GM12878 (cell line): ENCODE measurements at regions not wholly inside any gene's neighbourhood (a gene's known extent, or its start where the extent isn't known, plus 50 kb on each side); places are given as distances from the start of the nearest gene placed in this dataset.

Experiments used
- ATAC-seq: fragments of 200-7000 bp; cut with Tn5 transposase; 3 replicates; pipeline ENCODE4 v1.9.1; 2020; ENCODE audit warnings: mild to moderate bottlenecking, moderate library complexity
- BruUV-seq: library from RNA; stranded (reverse); fragments of 400-500 nt; replicated peaks from 2 replicates; lab custom pipeline; 2021; lab: Mats Ljungman, UMichigan
- CTCF ChIA-PET: fragments of 300-600 bp; sonication (Branson Sonifier 250); formaldehyde crosslinking; extraction: SDS; loops from one replicate; lab custom pipeline; 2021; ENCODE audit warnings: inconsistent platforms; lab: Yijun Ruan, JAX
- POLR2A ChIA-PET: fragments of 350-600 bp; formaldehyde crosslinking; extraction: SDS; loops from one replicate; lab custom pipeline; 2021; ENCODE audit warnings: inconsistent platforms; lab: Charles Lee
- RAD21 ChIA-PET: fragments of 300-600 bp; sonication (Branson Sonifier 250); formaldehyde crosslinking; loops from one replicate; lab custom pipeline; 2023; ENCODE audit warnings: antibody characterized with exemption; ENCODE audit not compliant: unreplicated experiment; lab: Charles Lee
- SMC1A ChIA-PET: fragments of 300-600 bp; sonication (Branson Sonifier 250); formaldehyde crosslinking; loops from one replicate; lab custom pipeline; 2023; ENCODE audit not compliant: unreplicated experiment, uncharacterized antibody; lab: Charles Lee
- DNase-seq: peaks from one replicate; pipeline ENCODE4 v3.0.0-alpha.2; 2011; ENCODE audit warnings: low read depth, low spot score
- FAIRE-seq: peaks from 3 replicates; lab custom pipeline; 2011; peaks lifted over from hg19 to GRCh38; lab: Jason Lieb, UNC
- H2AFZ ChIP-seq: 2 replicates; pipeline ENCODE4 v1.6.0; 2011; ENCODE audit warnings: low read depth, low read length, control low read depth; ENCODE audit not compliant: control insufficient read depth
- H3K27ac ChIP-seq: 2 replicates; pipeline ENCODE4 v1.5.1; 2011; ENCODE audit warnings: control low read depth; ENCODE audit not compliant: control insufficient read depth, insufficient read depth
- H3K27me3 ChIP-seq, 2 experiments: replicated peaks in 1 of 2; 2 replicates each; pipeline versions ENCODE4 v1.6.0 to v1.6.1; 2011; ENCODE audit warnings: low read length in 1 of 2; ENCODE audit not compliant: control insufficient read depth in 2 of 2, insufficient read depth in 2 of 2
- H3K36me3 ChIP-seq, 2 experiments: 2 replicates each; pipeline ENCODE4 v1.5.1; 2011; ENCODE audit warnings: low read length in 1 of 2; ENCODE audit not compliant: control insufficient read depth in 2 of 2, insufficient read depth in 2 of 2
- H3K4me1 ChIP-seq: 2 replicates; pipeline ENCODE4 v1.6.1; 2011; ENCODE audit warnings: mild to moderate bottlenecking, low read length, moderate library complexity, mixed read lengths; ENCODE audit not compliant: control insufficient read depth, insufficient read depth
- H3K4me2 ChIP-seq: 2 replicates; pipeline ENCODE4 v1.6.0; 2011; ENCODE audit warnings: control low read depth; ENCODE audit not compliant: control insufficient read depth, insufficient read depth
- H3K4me3 ChIP-seq: fragments of 200-600 bp; sonication (generic); 2 replicates; pipeline ENCODE4 v1.5.1; 2016
- H3K79me2 ChIP-seq: 2 replicates; pipeline ENCODE4 v1.6.0; 2011; ENCODE audit warnings: low read length; ENCODE audit not compliant: control insufficient read depth, insufficient read depth
- H3K9ac ChIP-seq: 2 replicates; pipeline ENCODE4 v1.8.0; 2011; ENCODE audit warnings: low read length, control low read depth, mixed read lengths; ENCODE audit not compliant: control insufficient read depth, insufficient read depth
- H3K9me3 ChIP-seq: replicated peaks from 3 replicates; pipeline ENCODE4 v1.5.1; 2011; ENCODE audit warnings: mild to moderate bottlenecking, low read length; ENCODE audit not compliant: control insufficient read depth, insufficient read depth
- H4K20me1 ChIP-seq: 2 replicates; pipeline ENCODE4 v1.6.0; 2011; ENCODE audit not compliant: control insufficient read depth, insufficient read depth
- ESRRA ChIP-seq: IDR thresholded peaks from 2 replicates; pipeline ENCODE4 v1.6.1; 2012; ENCODE audit warnings: mild to moderate bottlenecking, low read length, improper control_type of control experiment
- JUND ChIP-seq: IDR thresholded peaks from 2 replicates; pipeline ENCODE4 v1.6.1; 2012; ENCODE audit warnings: low read depth, mild to moderate bottlenecking, low read length, improper control_type of control experiment, moderate library complexity
- KAT2A ChIP-seq: conservative IDR thresholded peaks from 2 replicates; pipeline ENCODE4 v1.6.1; 2011; ENCODE audit warnings: low read depth, low read length; ENCODE audit not compliant: control insufficient read depth
- KLF5 ChIP-seq: fragments of 450-650 bp; IDR thresholded peaks from 2 replicates; pipeline ENCODE4 v1.6.1; 2014; ENCODE audit warnings: mild to moderate bottlenecking; ENCODE audit not compliant: partially characterized antibody
- LARP7 ChIP-seq: fragments of 450-650 bp; IDR thresholded peaks from 2 replicates; pipeline ENCODE4 v1.6.1; 2017; ENCODE audit warnings: mild to moderate bottlenecking
- MEF2B ChIP-seq: fragments of 450-650 bp; IDR thresholded peaks from 2 replicates; pipeline ENCODE4 v1.6.1; 2018; ENCODE audit warnings: mild to moderate bottlenecking, moderate library complexity; ENCODE audit not compliant: partially characterized antibody, poor library complexity, severe bottlenecking
- MYC ChIP-seq: IDR thresholded peaks from 2 replicates; pipeline ENCODE4 v1.6.1; 2011; ENCODE audit warnings: mild to moderate bottlenecking, low read length, moderate library complexity, inconsistent platforms; ENCODE audit not compliant: insufficient read depth, insufficient replicate concordance, insufficient read length, severe bottlenecking
- POU2F2 ChIP-seq: IDR thresholded peaks from 3 replicates; pipeline ENCODE4 v1.6.1; 2011; ENCODE audit warnings: low read depth, mild to moderate bottlenecking, low read length, borderline replicate concordance
- RAD51 ChIP-seq: fragments of 450-650 bp; IDR thresholded peaks from 2 replicates; pipeline ENCODE4 v1.6.1; 2016; ENCODE audit warnings: moderate library complexity, mild to moderate bottlenecking, inconsistent platforms
- RELB ChIP-seq: fragments of 450-650 bp; IDR thresholded peaks from 2 replicates; pipeline ENCODE4 v1.6.1; 2017; ENCODE audit warnings: low read depth, mild to moderate bottlenecking, moderate library complexity
- SMAD1 ChIP-seq: fragments of 450-650 bp; IDR thresholded peaks from 2 replicates; pipeline ENCODE4 v1.6.1; 2018; ENCODE audit warnings: mild to moderate bottlenecking, low read depth; ENCODE audit not compliant: partially characterized antibody
- SMC3 ChIP-seq: IDR thresholded peaks from 2 replicates; pipeline ENCODE4 v1.6.1; 2011; ENCODE audit warnings: low read length, improper control_type of control experiment, borderline replicate concordance
- SPI1 ChIP-seq: IDR thresholded peaks from 2 replicates; pipeline ENCODE4 v1.6.1; 2011; ENCODE audit warnings: low read depth, mild to moderate bottlenecking, low read length, moderate library complexity, borderline replicate concordance; ENCODE audit not compliant: insufficient read depth
- SUZ12 ChIP-seq: fragments of 200-600 bp; sonication (generic); IDR thresholded peaks from one replicate; pipeline ENCODE4 v1.6.1; 2018; ENCODE audit warnings: antibody characterized with exemption, mild to moderate bottlenecking; ENCODE audit not compliant: unreplicated experiment
- WGBS: methylation state at CpG from one replicate; pipeline ENCODE4 v1.1.6; 2016; ENCODE audit warnings: low lambda C conversion rate; ENCODE audit not compliant: insufficient replicate concordance, insufficient coverage; ENCODE audit errors: missing lambda C conversion rate; 5-methylcytosine and 5-hydroxymethylcytosine counted together
- in situ Hi-C: fragments of 300-500 bp; cut with MboI; formaldehyde crosslinking; loops from 9 replicates; pipeline ENCODE4 v1.14.3; 2018; ENCODE audit warnings: mixed read lengths
- intact Hi-C: fragments of 100-400 bp; cut with micrococcal nuclease; formaldehyde crosslinking; loops from one replicate; pipeline ENCODE4 v1.14.2; 2022; ENCODE audit not compliant: unreplicated experiment

- in situ Hi-C loops: no loop called here
- FAIRE-seq: no peak
- Histone ChIP-seq H3K4me3 (no peak overlapping the region), H4K20me1 (no peaks in the 10 kb centered on the region), H3K4me1 (no peaks in the 10 kb centered on the region), H3K9ac (no peak overlapping the region), H2AFZ (no peak overlapping the region), H3K27me3 (no peaks in the 10 kb centered on the region), H3K27ac (no peak overlapping the region), H3K79me2 (no peaks in the 10 kb centered on the region; the same call in 1 of the 2 replicates), H3K9me3 (no peaks in the 10 kb centered on the region), H3K36me3 (peaks cover 8 to 18% of the 10 kb centered on the region in 2 experiments), H3K4me2 (no peak overlapping the region)
- CTCF ChIA-PET: no interaction called here
- DNase-seq: no peak
- intact Hi-C loops: no loop called here
- no peak for ATAC-seq
- no peak for TF ChIP-seq KAT2A
- no peak for TF ChIP-seq SPI1
- TF ChIP-seq MYC: no peak
- no peak for TF ChIP-seq SMAD1
- TF ChIP-seq SUZ12: no peak
- no peak for TF ChIP-seq SMC3
- TF ChIP-seq JUND: no peak
- TF ChIP-seq RAD51: no peak
- TF ChIP-seq KLF5: no peak
- no peak for TF ChIP-seq RELB
- TF ChIP-seq ESRRA: no peak
- TF ChIP-seq MEF2B: no peak
- TF ChIP-seq LARP7: no peak
- no peak for TF ChIP-seq POU2F2
- BruUV-seq: no TSS peak
- 100% methylated on average over 4 of the region's 4 CpGs for WGBS
- RAD21 ChIA-PET: no interaction called here
- POLR2A ChIA-PET: interaction anchor here (0.6 kb wide), 1 partner anchor 25 kb away, joined by 3 read pairs; no protein-coding TSS in a partner anchor
- SMC1A ChIA-PET: interaction anchor here (1.0 kb wide), 1 partner anchor 8 kb away, joined by 3 read pairs; no protein-coding TSS in a partner anchor
These were observed 62.1 kb upstream of the ZNF746 start for GRCh38 chr7:149559711-149560110.
